ENCODE measurements at regions not wholly inside any gene's neighbourhood (a gene's known extent, or its start where the extent isn't known, plus 50 kb on each side); places are given as distances from the start of the nearest gene placed in this dataset.

DNA sequence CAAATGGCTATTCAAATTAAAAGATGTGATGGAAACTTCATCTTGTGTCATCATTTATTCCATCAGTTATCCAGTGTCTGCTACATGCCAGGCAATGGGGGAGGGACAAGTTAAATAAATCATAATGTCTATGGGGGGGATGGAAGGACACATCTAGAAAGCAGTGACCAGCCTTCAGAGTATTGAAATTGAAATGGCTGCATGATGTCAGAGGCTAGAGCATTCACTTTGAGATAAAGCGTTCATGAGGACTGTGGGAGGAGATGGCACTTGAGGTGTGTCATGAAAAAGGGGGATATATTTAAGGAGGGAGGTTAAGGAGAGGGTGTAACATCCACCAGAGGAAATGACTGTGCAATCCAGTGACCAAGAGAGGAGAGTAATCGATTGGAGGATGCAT, 50.6 kb downstream of the SLIT2 start:
- no peak for DNase-seq (ENCODE audit: low read depth in 3 of 3)

DNA sequence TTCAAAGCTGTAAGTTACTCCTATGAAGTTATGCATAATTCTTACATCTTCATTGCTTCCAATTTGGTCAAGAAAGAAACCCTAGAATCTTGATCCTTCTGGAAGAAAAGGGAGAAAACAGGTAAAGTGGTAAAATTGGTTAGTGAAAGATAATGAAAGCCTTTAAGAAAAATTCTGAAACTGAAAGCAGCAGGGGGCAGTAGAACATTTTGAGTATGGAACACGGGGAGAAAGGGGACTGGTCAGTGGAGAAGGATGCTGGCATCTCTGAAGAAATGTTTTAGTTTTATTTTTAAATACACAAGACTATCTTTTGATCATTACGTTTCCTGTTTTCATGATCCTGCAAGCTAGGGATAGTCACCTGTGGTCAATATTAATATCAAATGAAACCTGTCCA, 54.3 kb downstream of the SLIT2 start:
- DNase-seq (ENCODE audit: low read depth in 3 of 3) = no peak

DNA sequence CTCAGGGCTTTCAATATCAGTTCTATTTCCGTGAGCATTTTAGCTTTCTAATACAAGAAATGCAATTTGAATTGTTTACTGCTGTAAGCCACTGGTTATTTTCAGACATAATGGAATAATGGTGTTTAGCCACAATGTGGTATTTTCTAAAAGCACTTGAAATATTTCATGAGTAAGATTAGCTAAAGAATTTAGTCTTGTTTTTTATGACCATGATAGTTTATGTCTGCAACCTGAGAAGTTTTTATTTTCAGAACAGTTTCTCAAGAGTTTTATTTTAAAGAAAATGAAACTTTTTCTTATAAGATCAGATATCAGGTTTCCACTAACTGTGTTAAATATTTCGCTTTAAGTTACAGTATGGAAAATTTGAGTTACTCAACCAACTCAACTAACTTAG, 60.2 kb downstream of the SLIT2 start:
- no peak for DNase-seq (ENCODE audit: low read depth in 3 of 3)

DNA sequence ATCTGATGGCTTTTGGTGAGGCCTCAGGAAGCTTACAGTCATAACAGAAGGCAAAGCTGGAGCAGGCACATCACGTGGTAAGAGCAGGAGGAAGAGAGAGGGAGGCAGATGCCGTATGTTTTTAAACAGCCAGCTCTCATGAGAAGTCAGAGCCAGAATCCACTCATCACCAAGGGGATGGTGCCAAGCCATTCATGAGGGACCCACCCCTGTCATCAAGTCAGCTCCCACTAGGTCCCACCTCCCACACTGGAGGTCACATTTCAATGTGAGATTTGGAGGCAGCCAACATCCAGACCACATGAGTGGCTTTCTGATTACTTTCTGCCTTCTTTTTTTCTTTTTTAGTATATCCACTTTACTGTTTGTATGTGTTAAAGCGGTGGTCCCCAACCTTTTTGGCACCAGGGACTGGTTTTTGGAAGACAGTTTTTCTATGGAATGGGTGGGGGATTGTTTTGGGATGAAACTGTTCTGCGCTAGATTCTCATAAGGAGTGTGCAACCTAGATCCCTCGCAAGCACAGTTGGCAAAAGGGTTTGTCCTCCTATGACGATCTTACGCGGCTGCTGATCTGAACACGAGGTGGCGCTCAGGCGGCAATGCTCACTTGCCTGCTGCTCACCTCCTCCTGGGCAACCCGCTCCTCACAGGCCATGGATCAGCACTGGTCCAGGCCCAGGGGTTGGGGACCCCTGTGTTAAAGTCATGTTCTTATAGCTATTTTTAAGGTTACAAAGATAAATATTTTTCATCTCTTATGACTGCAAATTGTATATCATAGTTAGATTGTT, 61.7 kb downstream of the SLIT2 start:
- DNase-seq (ENCODE audit: low read depth in 3 of 3) = no peak

DNA sequence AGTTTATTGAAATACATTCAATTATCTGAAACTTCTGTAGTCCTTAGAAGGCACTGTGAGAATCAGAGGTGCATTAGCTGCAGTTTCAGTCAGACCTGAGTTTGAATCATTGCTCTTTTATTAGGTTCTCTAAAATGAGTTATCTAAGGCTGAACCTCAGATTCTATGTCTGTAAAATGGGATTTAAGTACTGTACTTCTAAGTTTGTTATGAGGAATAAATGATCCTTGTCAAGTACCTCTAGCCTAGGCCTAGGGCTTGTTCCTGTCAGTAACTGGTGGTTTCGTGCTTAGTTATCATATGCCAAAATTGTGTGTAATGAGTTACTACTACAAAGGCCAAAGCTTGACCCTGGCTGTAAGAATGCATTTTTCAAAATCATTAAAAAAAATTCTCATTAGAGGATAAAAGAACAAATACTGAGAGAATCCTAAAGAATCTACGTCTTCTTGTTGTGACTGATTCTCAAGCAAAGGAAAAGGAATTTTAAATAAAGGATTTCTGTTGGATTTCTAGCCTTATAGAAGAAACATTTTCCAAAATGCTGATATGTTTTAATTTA, 65.8 kb downstream of the SLIT2 start:
- DNase-seq (ENCODE audit: low read depth in 3 of 3) = no peak

DNA sequence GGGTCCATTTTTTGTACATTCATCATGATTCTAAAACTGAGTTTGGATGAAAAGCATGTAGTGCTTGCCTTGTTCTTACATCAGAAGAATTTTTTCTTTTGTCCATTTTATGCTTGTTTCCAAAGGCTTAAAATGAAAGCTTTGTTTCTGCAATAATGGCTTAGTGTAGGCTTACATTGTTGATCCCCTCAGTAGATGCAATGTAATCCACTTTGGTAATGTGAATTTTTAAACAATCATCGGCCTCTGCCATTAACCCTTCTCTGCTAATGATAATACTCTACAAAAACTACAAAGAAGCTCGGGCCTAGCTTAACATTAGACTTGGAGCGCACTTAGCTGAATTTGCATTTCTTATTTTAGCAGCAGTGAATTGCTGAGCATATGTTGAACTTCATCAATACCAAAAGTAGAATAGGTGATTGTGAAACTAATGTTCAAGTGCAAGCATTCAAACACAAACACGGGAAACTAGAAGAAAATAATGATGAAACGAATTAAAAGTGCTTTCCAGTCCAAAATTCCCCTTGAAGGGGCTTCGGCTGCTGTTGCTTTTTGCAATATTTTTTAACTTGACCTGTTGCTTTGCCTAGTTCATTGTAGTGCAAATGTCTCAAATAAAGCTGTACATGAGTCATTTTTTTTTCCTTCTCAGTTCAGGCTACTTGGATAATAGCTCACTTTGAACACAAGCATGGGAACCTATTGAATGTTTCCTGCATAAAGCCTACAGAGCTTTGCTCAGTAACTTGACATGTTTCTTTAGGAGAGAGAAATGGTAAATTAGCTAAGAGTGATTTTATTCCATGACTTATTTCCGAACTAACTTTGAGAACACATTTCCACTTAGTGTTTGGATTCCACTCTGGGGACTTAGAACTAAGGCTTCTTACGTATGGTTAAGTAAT, 66.5 kb downstream of the SLIT2 start:
- no peak for DNase-seq (ENCODE audit: low read depth in 3 of 3)

DNA sequence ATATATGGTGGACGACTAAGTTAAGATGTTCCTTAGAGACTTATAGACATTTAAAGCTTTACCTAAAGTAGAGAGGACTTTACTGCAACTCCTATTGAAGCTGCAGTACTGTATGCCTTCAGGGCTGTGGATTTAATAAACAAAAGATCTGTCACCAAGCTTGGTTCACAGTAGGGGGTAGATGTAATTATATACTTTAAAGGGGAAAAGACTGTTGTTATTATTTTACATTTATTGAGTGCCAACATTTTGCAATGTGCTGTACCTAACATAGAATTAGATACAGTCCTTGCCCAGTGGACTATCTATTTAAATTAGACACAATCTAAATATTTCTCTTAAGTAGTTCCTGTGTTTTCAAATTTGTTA, 67.2 kb downstream of the SLIT2 start:
- no peak for DNase-seq (ENCODE audit: low read depth in 3 of 3)

DNA sequence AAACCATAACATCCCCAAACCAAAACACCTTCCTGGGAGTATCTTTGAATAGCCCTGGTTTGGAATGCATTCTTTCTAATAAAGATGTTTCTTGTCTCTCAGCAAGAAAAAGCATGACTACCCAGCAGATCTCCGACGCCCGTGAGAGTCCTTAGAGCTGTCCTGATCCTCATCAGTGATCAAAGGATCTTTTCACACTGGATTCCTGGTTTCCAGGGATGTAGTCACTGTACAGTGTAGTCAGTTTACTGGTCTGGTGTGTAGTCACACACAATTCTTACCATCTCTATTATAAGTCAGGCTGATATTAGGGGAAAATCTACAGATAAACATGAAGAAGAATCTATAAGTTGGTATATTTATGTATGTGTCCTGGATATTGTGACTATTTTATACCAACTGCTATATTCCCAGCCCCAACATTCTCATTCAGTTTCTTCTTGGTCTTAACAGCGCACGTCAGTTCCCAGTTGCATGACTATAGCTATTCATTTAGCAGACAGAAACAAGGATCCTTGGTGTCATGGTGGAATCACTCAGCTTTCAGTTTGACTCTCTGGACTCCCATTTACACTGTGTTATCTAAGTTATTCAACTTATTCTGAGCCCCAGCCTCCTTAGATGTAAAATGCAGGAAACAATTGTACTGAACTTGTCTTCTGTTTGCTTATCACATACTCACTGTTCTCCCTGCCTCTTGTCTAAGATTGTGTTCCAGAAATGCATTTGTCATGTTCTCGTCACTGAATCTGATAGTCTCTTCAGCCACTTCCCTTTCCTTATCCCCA, 68.3 kb downstream of the SLIT2 start:
- no peak for DNase-seq (ENCODE audit: low read depth in 3 of 3)

DNA sequence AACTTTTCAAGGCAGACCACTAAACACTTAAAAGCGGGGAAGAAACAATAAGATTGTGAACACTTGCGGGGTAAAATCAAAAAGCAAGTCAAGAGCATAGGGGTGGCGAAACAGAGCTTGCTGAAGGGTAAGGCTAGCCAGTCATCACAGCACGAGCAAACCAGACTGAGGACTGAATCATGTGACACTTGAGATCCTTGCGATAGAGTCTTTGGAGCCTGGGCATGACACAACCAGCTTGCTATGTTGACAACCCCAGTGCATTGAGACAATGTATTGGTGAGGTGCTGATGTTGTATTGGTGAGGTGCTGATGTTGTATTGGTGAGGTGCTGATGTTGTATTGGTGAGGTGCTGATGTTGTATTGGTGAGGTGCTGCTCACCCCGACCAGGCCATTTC, 72.3 kb downstream of the SLIT2 start:
- no peak for DNase-seq (ENCODE audit: low read depth in 3 of 3)

DNA sequence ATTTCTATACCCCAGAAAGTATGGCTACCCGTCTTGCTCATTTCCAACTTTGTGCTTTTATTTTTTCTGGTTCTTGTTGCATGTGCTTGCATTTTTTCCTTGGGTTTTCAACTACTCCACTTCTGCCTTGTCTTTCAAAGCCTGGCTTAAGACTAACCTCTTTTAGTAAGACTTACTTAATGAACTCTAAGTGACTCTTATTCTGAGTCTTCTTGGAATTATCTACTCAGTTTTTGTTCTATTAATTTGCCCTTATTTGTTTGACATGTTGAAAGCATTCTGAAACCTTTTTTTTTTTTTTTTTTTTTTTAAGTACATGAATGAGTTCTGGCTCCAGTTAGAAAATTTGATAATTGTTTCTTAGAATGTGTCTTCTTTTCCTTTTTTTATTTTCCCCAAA, 74.8 kb downstream of the SLIT2 start:
- DNase-seq (ENCODE audit: low read depth in 3 of 3) = no peak

DNA sequence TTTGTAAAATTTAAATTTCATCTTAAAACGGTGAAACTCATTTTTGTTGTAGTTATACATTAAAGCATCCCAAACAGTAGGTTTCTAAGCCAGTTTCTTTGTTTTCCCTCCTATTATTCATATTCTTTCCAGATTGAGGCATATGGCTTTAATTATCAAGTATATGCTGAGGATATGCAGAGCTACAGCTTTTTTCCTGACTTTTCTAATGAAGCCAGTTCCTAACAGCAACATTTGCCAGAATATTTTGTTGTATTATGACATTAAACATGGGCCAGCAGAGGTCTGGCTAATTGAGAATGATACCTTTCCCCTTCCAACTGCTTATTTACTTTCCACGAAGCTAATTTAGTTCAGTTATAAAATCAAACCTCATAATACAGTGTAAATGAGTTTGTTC, 75.3 kb downstream of the SLIT2 start:
- no peak for DNase-seq (ENCODE audit: low read depth in 3 of 3)

DNA sequence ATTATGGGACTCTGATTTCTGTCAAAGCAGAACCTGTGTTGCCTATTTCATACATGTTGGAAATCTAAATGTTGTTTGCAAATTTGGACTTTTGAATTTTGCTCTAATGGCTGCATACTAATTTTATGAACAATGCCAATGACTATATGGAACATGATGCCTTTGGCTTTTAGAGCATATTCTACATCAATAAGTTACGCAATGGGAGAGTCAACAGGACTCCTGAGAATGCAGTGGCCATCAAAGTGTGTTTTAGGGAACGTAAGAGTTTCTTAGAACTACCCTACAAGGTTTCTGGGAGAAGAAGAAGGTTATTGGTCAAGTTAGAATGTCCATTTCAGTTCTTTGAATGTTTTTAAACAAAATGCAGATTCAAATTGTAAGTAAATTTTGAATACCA, 76.1 kb downstream of the SLIT2 start:
- no peak for DNase-seq (ENCODE audit: low read depth in 3 of 3)

DNA sequence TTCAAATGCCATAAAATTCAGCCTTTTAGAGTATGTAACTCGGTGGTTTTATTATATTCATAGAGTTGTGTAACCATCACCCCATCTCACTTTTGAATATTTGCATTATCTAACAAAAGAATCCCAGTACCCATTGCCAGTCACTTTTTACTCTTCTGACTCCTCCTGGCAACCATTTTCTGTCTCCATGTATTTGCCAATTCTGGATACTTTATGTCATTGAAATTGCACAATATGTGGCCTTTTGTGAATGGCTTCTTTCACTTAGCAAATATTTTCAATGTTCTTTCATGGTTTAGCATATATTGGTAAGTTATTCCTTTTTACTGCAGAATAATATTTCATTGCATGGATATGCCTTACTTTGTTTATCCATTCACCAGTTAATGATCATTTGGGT, 79.9 kb downstream of the SLIT2 start:
- DNase-seq (ENCODE audit: low read depth in 3 of 3) = no peak

DNA sequence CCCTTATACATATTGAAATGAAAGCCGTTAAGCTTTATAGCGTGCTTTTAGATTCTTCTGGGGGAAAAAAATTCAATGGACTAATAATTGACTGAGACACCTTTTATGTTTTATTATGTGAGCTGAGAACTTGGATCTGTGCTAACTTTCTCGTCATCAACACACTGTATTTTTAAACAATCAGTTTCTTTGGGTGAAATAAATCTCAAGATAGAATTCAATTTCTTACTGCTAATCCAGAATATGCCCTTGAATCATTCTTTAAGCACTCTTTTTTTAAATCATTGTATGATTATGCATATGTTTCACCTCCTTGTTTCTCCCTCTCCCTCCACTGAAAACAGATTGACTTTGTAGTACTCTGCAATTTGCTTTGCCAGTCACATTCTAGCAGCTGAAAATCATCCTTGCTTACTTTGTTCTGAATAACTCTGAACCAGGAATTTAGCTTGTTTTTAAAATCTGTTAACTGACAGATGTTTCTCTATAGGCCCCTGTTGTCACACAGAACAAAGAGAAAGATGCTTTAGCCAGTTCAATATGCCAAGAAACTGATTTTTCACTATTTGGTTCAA, 81.5 kb downstream of the SLIT2 start:
- no peak for DNase-seq (ENCODE audit: low read depth in 3 of 3)

DNA sequence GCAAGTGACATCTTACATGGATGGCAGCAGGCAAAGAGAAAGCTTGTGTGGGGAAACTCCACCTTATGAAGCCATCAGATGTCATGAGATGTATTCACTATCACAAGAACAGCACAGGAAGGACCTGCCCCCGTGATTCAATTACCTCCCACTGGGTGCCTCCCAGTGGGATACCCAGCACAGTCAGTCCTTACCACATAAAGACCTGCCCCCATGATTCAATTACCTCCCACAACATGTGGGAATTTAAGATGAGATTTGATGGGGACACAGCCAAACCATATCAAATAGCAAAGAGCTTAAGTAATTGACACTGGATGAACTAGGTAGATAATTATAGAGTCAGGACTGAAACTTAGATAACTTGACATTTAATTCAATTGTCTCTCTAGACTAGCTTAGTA, 85.6 kb downstream of the SLIT2 start:
- no peak for DNase-seq (ENCODE audit: low read depth in 3 of 3)

DNA sequence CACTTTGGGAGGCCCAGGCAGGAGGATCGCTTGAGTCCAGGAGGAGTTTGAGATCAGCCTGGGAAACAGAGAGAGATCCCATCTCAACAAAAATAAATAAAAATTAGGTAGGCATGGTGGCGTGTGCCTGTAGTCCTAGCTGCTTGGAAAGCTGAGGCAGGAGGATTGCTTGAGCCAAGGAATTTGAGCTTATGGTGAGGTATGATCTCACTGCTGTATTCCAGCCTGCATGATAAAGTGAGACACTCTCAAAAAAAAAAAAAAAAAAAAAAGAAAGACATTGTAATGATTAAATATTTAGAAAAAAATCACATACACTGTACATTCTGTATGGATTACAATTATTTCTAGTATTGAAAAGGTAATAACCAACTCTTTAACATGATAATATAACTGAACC, 87.1 kb downstream of the SLIT2 start:
- no peak for DNase-seq (ENCODE audit: low read depth in 3 of 3)

DNA sequence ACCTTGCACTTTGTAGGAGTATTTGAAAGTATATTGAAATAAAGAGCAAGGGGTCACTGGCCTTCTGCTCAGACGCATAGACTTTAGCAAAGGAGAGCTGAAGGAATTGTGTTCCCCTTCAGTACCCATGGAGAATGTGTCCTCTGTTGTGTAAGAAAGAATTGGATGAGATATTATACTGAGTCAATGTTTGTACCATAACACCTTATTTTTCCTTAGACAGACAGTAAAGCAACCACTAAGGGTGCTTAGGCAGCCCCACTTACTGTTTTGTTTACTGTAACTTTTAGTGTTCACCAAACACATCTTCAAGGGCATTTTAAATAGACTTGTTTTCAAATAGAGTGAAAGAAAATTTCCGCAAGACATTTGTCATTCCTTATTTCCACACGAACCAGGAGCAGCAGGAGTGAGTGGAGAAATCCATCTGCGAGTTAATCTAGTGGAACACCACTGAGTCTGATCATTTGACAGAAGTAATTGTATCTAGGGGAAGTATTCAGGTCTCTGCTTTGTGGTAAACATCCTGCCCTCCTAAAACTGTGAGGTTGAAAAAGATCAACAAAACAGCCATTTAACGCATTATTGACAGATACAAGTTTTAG, 89.5 kb downstream of the SLIT2 start:
- DNase-seq (ENCODE audit: low read depth in 3 of 3) = no peak

DNA sequence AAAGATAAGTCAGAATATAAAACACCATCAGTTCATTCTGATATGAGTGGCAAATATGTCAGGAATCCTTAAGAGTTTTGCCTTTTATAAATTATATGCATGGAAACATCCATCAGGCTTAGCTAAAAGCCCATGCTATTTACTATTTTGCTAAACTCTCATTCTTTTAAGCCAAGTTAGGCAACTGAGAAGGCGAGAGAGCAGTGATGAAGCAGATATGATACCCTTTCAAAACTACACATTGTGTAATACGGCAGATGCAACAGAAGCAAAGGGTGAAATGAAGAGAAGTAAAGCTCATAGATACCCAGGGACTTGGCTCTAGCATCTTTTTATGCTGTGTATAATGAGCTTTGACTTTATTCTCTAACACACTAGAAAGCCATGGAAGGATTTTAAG, 95.8 kb downstream of the SLIT2 start:
- DNase-seq (ENCODE audit: low read depth in 3 of 3) = no peak

DNA sequence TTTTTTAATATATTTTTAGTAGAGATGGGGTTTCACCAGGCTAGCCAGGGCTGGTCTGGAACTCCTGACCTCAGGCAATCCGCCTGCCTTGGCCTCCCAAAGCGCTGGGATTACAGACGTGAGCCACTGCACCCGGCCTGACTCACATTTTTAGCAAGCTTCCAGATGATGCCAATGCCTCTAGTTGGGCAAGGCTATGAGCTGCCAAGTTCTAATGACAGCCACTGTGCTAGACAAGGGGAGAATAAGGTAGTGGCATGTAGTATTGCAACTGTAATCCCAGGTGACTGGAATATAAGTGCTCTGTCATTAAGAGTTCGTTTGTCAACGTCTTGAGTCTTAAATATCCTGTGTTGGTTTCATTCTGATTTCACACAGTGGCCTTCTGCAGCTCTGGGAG, 96.7 kb downstream of the SLIT2 start:
- DNase-seq (ENCODE audit: low read depth in 3 of 3) = no peak

DNA sequence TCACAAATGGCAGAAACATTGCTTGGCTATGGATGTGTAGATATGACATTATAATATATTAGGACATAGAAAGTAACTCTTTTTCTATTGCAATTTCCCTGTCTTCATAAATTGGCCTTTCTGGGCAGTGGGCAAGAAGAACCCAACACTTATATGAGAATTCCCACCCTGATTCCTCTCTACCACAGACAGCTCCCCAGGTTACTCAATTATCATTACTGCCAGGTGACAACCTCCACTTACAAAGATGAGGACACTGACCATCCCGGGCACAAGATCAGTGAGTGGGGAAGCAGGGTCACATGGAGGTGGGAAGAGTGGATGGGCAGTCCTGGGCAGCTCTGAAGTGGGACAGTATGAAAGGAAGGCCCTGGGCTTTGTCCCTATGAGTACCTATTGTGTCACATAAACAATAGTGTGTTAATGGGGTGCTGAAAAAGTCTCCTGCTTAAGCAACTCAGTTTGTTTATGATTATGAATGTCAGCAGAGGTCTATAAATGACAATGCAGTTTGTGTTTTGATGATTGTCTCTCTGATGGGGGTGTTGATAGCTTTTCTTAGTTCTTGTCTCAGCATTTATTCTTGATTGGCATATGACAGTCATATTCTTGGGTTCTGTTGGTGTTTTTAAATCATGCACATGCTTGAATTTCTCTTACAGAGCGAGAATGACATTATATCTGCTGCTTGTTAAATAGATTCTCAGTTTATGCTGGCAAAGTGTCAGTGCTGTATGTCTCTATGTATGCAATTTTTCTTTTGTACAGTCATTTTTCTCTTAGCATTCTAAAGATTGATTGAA, 99.9 kb downstream of the SLIT2 start:
- DNase-seq (ENCODE audit: low read depth in 3 of 3) = no peak

DNA sequence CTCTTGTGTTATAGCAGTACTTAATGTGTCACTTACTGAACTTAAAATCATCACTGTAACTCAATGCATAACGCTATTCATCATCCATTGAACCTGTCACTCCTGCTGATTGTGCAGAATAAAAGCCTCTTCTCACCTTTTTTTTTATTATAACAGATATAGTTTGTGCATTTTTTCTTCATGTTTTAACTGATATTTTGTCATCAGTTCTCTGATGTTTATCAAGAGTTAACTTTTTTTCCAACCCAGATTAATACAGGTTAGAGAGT, 100.4 kb downstream of the SLIT2 start:
- DNase-seq (ENCODE audit: low read depth in 3 of 3) = no peak

Measured in stimulated activated CD4-positive, alpha-beta T cell treated with anti-CD3 and anti-CD28 coated beads, TNF-alpha, amount 100 ng/mL, for 48 hours (primary cell).